ENCODE measurements at regions not wholly inside any gene's neighbourhood (a gene's known extent, or its start where the extent isn't known, plus 50 kb on each side); places are given as distances from the start of the nearest gene placed in this dataset.

- H3K36me3 Mint-ChIP-seq (ENCODE audit: low read depth), result no peaks in the 10 kb centered on the region
- ATAC-seq (no peak), DNase-seq (no peak)
- no peaks in the 10 kb centered on the region for H3K27me3 Mint-ChIP-seq
- CTCF ChIA-PET, result no interaction called here
- no peak for TF ChIP-seq CTCF (IDR thresholded peaks at IDR 0.05)
- POLR2A ChIA-PET, result no interaction called here
- H3K27ac Mint-ChIP-seq, result no peak overlapping the region
- peaks cover 10% of the 10 kb centered on the region for H3K9me3 Mint-ChIP-seq
- no peak overlapping the region for H3K4me3 Mint-ChIP-seq
- intact Hi-C loops (cut with micrococcal nuclease), result no loop called here
- no peaks in the 10 kb centered on the region for H3K4me1 Mint-ChIP-seq (ENCODE audit: low read depth)
Observed at GRCh38 chr6:92888316-92888715, 531.0 kb downstream of the EPHA7 start.

GRCh38 chr6:92887871-92888270 lies 531.5 kb downstream of the EPHA7 start:
- TF ChIP-seq CTCF (IDR thresholded peaks at IDR 0.05), result no peak
- ChIA-PET CTCF (no interaction called here), POLR2A (no interaction called here)
- no peaks in the 10 kb centered on the region for H3K4me1 Mint-ChIP-seq (ENCODE audit: low read depth)
- intact Hi-C loops (cut with micrococcal nuclease), result no loop called here
- H3K4me3 Mint-ChIP-seq, result no peak overlapping the region
- no peak for DNase-seq
- no peaks in the 10 kb centered on the region for H3K27me3 Mint-ChIP-seq
- no peak overlapping the region for H3K27ac Mint-ChIP-seq
- no peak for ATAC-seq
- H3K36me3 Mint-ChIP-seq (ENCODE audit: low read depth), result no peaks in the 10 kb centered on the region
- peaks cover 12% of the 10 kb centered on the region for H3K9me3 Mint-ChIP-seq

GRCh38 chr6:92879526-92879925 lies 539.8 kb downstream of the EPHA7 start:
- Mint-ChIP-seq H3K4me3 (no peak overlapping the region), H3K27me3 (no peaks in the 10 kb centered on the region), H3K36me3 (ENCODE audit: low read depth) (no peaks in the 10 kb centered on the region), H3K9me3 (peaks cover 19% of the 10 kb centered on the region), H3K27ac (no peak overlapping the region), H3K4me1 (ENCODE audit: low read depth) (no peaks in the 10 kb centered on the region)
- no peak for ATAC-seq
- DNase-seq, result no peak
- ChIA-PET POLR2A (no interaction called here), CTCF (no interaction called here)
- TF ChIP-seq CTCF (IDR thresholded peaks at IDR 0.05), result no peak
- intact Hi-C loops (cut with micrococcal nuclease), result no loop called here

GRCh38 chr6:92864966-92865555 lies 554.3 kb downstream of the EPHA7 start:
- ChIA-PET CTCF (interaction anchor here (1.1 kb wide), 1 partner anchor 54 kb away, joined by 3 read pairs; no protein-coding TSS in a partner anchor), POLR2A (no interaction called here)
- no peak overlapping the region for H3K4me3 Mint-ChIP-seq
- H3K36me3 Mint-ChIP-seq (ENCODE audit: low read depth), result no peaks in the 10 kb centered on the region
- intact Hi-C loops (cut with micrococcal nuclease), result no loop called here
- ATAC-seq (no peak), DNase-seq (no peak)
- no peak for TF ChIP-seq CTCF (IDR thresholded peaks at IDR 0.05)
- no peaks in the 10 kb centered on the region for H3K27me3 Mint-ChIP-seq
- H3K9me3 Mint-ChIP-seq, result peaks cover 3% of the 10 kb centered on the region
- no peaks in the 10 kb centered on the region for H3K4me1 Mint-ChIP-seq (ENCODE audit: low read depth)
- H3K27ac Mint-ChIP-seq, result no peak overlapping the region

- H3K4me1 Mint-ChIP-seq (ENCODE audit: low read depth), result no peaks in the 10 kb centered on the region
- H3K27me3 Mint-ChIP-seq, result no peaks in the 10 kb centered on the region
- ChIA-PET POLR2A (no interaction called here), CTCF (no interaction called here)
- no peaks in the 10 kb centered on the region for H3K36me3 Mint-ChIP-seq (ENCODE audit: low read depth)
- DNase-seq, result no peak
- no peak overlapping the region for H3K4me3 Mint-ChIP-seq
- H3K27ac Mint-ChIP-seq, result no peak overlapping the region
- ATAC-seq, result no peak
- TF ChIP-seq CTCF (IDR thresholded peaks at IDR 0.05), result no peak
- peaks cover 4% of the 10 kb centered on the region for H3K9me3 Mint-ChIP-seq
- intact Hi-C loops (cut with micrococcal nuclease), result no loop called here
Observed at GRCh38 chr6:92849636-92850035, 569.7 kb downstream of the EPHA7 start.

Measured in activated CD8-positive, alpha-beta T cell treated with anti-CD3 and anti-CD28 coated beads for 36 hours (primary cell).